HG03064 (cell line): ENCODE measurements at regions not wholly inside any gene's neighbourhood (a gene's known extent, or its start where the extent isn't known, plus 50 kb on each side); places are given as distances from the start of the nearest gene placed in this dataset.

Experiments
- ATAC-seq: cut with Tn5 transposase; IDR thresholded peaks from one replicate; pipeline ENCODE4 v1.9.1; 2021; ENCODE audit warnings: low read depth; ENCODE audit not compliant: unreplicated experiment

DNA sequence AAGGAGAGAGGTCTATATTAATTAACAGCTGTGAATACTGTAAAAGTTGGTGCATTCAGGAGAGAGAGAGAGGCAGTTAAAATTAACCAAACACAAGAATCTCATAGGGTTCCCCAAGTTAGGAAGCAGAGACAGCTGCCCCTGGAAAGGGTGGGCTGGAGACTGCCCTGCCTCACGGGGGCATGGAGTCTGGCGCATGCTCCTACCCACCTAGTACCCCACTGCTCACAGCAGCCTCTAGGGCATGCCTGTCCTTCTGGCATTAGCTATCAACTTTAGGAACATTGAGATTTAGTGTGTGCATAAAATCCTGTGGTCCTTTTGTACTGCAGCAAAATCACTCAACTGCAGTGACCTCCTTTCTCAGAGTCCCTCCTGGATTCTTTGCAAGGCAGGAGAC, 710.1 kb downstream of the SORCS3 start:
- ATAC-seq, result no peak

DNA sequence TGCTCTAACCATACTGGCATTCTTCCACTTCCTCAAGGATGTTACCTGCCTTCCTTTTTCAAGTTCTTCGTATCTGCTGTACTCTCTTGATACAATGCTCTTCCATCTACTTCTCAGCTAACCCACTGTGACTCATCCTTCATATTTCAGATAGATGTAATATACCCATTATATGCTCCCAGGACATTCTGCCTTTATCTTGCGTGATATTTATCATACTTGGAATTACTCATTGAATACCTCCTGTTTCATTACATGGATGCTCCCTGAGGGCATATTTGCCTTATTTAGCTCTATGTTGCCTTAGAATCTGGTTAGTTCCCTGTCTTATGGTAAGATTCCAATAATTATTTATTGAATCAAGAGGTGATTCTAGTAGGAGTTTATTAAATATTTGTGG, 706.4 kb downstream of the SORCS3 start:
- ATAC-seq, result no peak

DNA sequence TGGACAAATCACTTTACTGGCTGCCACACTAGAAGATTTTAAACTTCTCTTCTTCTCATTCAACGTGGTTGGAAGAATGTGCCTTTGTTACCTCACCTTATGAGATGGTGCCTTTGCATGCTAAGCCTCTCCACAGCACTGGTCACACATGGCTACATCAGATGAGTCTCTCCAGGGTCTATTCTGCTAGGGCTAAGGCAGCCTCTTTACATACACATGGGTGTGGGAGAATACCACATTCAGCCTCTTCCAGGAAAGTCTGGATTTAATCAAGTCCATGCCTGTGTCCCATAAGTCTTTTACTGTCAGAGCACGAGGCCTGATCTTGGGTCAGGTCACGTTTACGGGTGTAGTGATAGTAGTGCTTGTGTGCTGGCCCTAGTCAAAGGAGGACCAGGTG, 701.5 kb downstream of the SORCS3 start:
- no peak for ATAC-seq

DNA sequence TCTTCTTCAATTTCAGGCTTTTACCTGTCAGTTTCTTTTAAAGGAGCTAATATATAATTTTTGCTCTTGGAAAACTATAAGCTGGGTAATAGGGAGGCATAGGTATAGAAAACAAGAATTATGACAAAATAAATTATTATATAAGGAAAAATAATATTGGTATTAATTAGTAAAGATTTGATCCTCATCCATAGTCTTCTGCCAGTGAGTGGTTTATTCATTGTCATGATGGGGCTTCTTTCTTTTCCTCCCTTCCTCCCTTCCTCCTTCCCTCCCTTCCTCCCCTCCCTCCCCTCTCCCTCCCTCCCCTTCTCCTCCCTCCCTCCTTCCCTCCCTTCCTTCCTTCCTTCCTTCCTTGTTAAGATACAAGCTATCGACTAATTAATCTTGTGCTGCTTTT, 698.6 kb downstream of the SORCS3 start:
- ATAC-seq, result no peak

DNA sequence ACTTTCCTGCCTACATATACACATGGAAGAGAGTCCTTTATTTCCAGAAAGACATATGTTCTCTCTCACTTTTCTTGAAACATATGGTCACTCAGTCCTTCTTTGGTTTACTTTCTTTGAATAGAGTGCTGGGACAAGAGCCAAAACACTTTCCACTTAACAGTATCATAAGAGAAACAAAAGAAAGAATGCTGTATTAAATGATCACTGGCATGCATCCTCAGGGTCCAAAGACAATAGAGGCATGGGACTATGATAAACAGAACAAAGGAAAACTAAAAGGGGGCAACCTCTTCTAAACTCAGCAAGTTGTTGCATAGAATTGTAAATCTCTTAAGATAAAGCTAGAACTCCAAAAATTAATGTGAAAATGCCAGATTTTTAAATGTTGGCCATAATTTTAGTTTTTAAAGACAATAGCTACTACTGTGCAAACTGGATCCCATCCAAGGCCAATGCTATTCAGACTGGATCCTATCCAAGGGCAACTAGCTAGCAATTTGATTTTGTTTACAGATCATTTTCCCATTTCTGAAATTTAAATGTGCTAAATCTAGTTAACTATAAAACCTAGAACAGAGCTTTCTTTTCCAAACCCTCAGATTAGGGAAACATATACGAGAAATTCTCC, 687.5 kb downstream of the SORCS3 start:
- ATAC-seq, result no peak
